Fibroblast of lung (primary cell): ENCODE measurements at regions not wholly inside any gene's neighbourhood (a gene's known extent, or its start where the extent isn't known, plus 50 kb on each side); places are given as distances from the start of the nearest gene placed in this dataset.

Source experiments
- DNase-seq, 2 donors: peaks; one replicate each; pipeline versions ENCODE4 v3.0.0 to v3.0.0-alpha.2; 2010; ENCODE audit warnings: low read depth in 2 of 2
- H2AFZ ChIP-seq: 2 replicates; pipeline ENCODE4 v1.5.1; 2012; ENCODE audit warnings: low read length, control low read depth, inconsistent platforms
- H3K27ac ChIP-seq: 2 replicates; pipeline ENCODE4 v1.5.1; 2011; ENCODE audit warnings: low read length, control low read depth; ENCODE audit not compliant: insufficient read depth
- H3K27me3 ChIP-seq: 2 replicates; pipeline ENCODE4 v1.5.1; 2011; ENCODE audit warnings: mild to moderate bottlenecking, low read length; ENCODE audit not compliant: control insufficient read depth, insufficient read depth
- H3K36me3 ChIP-seq: 2 replicates; pipeline ENCODE4 v1.5.1; 2011; ENCODE audit warnings: low read length; ENCODE audit not compliant: control insufficient read depth, insufficient read depth
- H3K4me1 ChIP-seq: 2 replicates; pipeline ENCODE4 v1.5.1; 2011; ENCODE audit warnings: low read length; ENCODE audit not compliant: control insufficient read depth, insufficient read depth; ENCODE audit errors: extremely low read depth
- H3K4me2 ChIP-seq: 2 replicates; pipeline ENCODE4 v1.5.1; 2011; ENCODE audit warnings: low read length, control low read depth; ENCODE audit not compliant: insufficient read depth; ENCODE audit errors: extremely low read depth
- H3K4me3 ChIP-seq, 4 experiments: fragments of 200-600 bp in 1 of 4; sonication (generic) in 1 of 4; replicated peaks in 1 of 4; 2 replicates each; pipeline ENCODE4 v1.5.1; 2011 to 2016; ENCODE audit warnings: low read length in 4 of 4, low read depth in 3 of 4, mild to moderate bottlenecking in 3 of 4, control low read depth in 2 of 4, inconsistent platforms in 1 of 4, mixed read lengths in 1 of 4; ENCODE audit not compliant: insufficient read depth in 1 of 4; ENCODE audit errors: control extremely low read depth in 1 of 4
- H3K79me2 ChIP-seq: 2 replicates; pipeline ENCODE4 v1.5.1; 2012; ENCODE audit warnings: mild to moderate bottlenecking, low read length, inconsistent platforms; ENCODE audit not compliant: control insufficient read depth, insufficient read depth
- H3K9ac ChIP-seq: 2 replicates; pipeline ENCODE4 v1.5.1; 2011; ENCODE audit warnings: mild to moderate bottlenecking, low read length, control low read depth; ENCODE audit not compliant: insufficient read depth
- H3K9me3 ChIP-seq: 2 replicates; pipeline ENCODE4 v1.5.1; 2012; ENCODE audit warnings: low read depth, low read length; ENCODE audit not compliant: control insufficient read depth, insufficient read depth
- H4K20me1 ChIP-seq: 2 replicates; pipeline ENCODE4 v1.5.1; 2011; ENCODE audit warnings: low read length; ENCODE audit not compliant: control insufficient read depth, insufficient read depth; ENCODE audit errors: extremely low read depth
- EZH2 ChIP-seq: IDR thresholded peaks from 2 replicates; pipeline ENCODE4 v1.5.1; 2012; ENCODE audit warnings: low read length, control low read depth, mild to moderate bottlenecking; ENCODE audit errors: missing control alignments
- TF ChIP-seq, protein P1 (sequence below), 2 donors: IDR thresholded peaks in 1 of 2; conservative IDR thresholded peaks in 1 of 2; 1 replicate in 1 of 2; 2 replicates in 1 of 2; pipeline ENCODE4 v1.5.1; 2011 to 2012; ENCODE audit warnings: low read length in 2 of 2, control low read depth in 1 of 2, inconsistent platforms in 1 of 2, low read depth in 1 of 2, mild to moderate bottlenecking in 1 of 2

DNA sequence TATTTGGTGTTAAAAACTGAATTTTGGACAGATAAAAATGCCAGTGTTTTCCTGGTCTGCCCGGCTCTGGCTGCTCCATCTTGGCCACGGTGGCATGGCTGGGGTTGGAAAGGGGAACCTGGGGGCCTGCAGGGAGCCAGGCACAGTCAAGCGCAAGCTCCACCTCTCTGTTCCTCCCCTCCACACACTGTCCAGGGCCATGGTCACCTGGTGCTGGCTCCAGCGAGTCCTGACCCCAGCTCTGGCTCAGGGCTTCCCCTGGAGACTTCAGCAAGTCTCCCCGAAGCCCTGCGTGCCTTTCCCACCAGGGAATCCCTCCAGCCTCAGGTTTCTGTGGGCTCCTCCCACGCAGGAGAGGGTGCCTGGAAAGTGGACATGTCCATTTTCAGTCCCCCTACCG lies 298.5 kb downstream of the QKI start:
- no peak overlapping the region for H2AFZ ChIP-seq
- no peak overlapping the region for H3K27ac ChIP-seq
- no peaks in the 10 kb centered on the region for H3K4me1 ChIP-seq
- H3K27me3 ChIP-seq = no peaks in the 10 kb centered on the region
- H3K9ac ChIP-seq = no peak overlapping the region
- H3K79me2 ChIP-seq = no peaks in the 10 kb centered on the region
- H3K4me2 ChIP-seq = no peak overlapping the region
- H3K36me3 ChIP-seq = no peaks in the 10 kb centered on the region
- TF ChIP-seq, protein P1, sequence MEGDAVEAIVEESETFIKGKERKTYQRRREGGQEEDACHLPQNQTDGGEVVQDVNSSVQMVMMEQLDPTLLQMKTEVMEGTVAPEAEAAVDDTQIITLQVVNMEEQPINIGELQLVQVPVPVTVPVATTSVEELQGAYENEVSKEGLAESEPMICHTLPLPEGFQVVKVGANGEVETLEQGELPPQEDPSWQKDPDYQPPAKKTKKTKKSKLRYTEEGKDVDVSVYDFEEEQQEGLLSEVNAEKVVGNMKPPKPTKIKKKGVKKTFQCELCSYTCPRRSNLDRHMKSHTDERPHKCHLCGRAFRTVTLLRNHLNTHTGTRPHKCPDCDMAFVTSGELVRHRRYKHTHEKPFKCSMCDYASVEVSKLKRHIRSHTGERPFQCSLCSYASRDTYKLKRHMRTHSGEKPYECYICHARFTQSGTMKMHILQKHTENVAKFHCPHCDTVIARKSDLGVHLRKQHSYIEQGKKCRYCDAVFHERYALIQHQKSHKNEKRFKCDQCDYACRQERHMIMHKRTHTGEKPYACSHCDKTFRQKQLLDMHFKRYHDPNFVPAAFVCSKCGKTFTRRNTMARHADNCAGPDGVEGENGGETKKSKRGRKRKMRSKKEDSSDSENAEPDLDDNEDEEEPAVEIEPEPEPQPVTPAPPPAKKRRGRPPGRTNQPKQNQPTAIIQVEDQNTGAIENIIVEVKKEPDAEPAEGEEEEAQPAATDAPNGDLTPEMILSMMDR (conservative IDR thresholded peaks at IDR 0.05 in 1 of 2, IDR thresholded peaks at IDR 0.05 in 1 of 2; ENCODE audit: low read depth in 1 of 2, low read length in 2 of 2) = no peak
- no peak for TF ChIP-seq EZH2
- H3K4me3 ChIP-seq = no peak overlapping the region
- no peaks in the 10 kb centered on the region for H4K20me1 ChIP-seq
- H3K9me3 ChIP-seq = no peaks in the 10 kb centered on the region
- DNase-seq = no peak

DNA sequence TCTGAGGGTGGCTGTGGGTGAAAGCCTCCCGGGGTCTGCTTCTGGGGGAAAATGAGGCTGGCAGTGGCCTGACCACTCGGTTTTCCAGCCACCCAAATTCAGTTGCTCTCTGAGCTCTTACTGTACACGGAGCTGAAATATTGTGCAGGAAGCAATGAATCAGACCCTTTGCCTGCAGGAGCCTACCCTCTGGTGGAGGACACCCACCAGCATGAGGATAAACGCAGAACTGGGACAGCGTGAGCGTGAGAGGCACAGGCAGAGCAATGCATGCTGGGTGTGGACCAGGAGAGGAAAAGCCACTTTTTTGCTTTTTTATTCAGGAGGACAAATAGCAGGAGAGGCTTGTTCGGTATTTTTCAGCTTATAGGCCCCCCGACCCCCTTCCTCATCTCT lies 298.0 kb downstream of the QKI start:
- no peak overlapping the region for H3K4me3 ChIP-seq
- TF ChIP-seq, protein P1 (conservative IDR thresholded peaks at IDR 0.05 in 1 of 2, IDR thresholded peaks at IDR 0.05 in 1 of 2; ENCODE audit: low read depth in 1 of 2, low read length in 2 of 2) = no peak
- TF ChIP-seq EZH2 = no peak

DNA sequence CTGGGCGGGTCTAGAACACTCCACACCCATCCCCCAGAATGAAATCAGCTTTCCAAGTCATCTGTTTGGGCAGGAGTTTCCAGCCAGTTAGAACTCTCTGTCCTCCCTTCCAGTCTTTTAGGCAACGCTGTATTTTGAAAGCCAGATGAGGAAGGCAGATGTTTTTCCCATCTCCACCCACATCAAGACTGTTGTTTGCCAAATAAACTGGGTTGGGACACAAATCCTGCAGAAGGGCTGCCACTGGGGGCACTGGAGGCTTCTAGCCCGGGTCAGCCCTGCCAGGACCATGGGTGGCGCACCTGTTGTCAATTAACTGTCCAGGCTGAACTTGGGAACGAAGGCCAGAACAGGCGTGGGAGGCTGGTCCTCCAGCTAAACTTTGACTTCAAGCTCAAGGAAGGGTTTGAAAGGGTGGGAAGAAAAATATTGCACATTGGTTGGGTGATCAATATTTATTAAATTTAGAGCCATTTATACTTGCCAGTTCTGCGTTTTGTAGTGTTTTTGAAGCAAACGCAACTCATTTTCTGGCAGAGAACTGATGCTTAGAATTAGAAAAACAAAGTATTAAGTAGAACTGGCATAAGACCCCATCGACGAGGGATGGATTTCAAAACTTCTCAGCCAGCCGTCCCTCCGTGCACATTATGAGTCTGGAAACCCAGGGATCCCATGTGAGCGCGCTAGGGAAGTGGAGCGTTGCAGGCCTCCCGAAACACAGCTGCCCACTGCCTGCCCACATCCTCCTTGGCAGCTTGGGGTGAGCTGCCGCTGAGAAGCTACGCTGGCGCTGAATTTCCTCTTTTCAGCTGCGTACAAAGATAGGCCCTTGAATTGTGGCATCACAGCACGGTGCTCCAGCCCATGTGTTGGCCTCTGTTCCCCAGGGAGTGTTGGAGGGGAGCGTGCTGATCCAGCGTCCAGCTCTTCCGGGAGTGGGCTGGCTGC lies 297.4 kb downstream of the QKI start:
- TF ChIP-seq, protein P1 (conservative IDR thresholded peaks at IDR 0.05 in 1 of 2, IDR thresholded peaks at IDR 0.05 in 1 of 2; ENCODE audit: low read depth in 1 of 2, low read length in 2 of 2) = no peak
- TF ChIP-seq EZH2 = no peak
- H3K4me3 ChIP-seq = no peak overlapping the region
- no peaks in the 10 kb centered on the region for H3K4me1 ChIP-seq
- H3K79me2 ChIP-seq = no peaks in the 10 kb centered on the region
- H3K9me3 ChIP-seq = no peaks in the 10 kb centered on the region
- H4K20me1 ChIP-seq = no peaks in the 10 kb centered on the region
- DNase-seq = peak in 1 of 2 donors; percentile 41
- H3K36me3 ChIP-seq = no peaks in the 10 kb centered on the region
- no peak overlapping the region for H3K27ac ChIP-seq
- no peaks in the 10 kb centered on the region for H3K27me3 ChIP-seq
- no peak overlapping the region for H3K9ac ChIP-seq
- peak overlapping the region; percentile 25 for H3K4me2 ChIP-seq
- no peak overlapping the region for H2AFZ ChIP-seq

More for the DNA sequence above, 298.0 kb downstream of the QKI start:
- no peak overlapping the region for H2AFZ ChIP-seq
- H3K4me2 ChIP-seq = no peak overlapping the region
- H3K9me3 ChIP-seq = no peaks in the 10 kb centered on the region
- no peak overlapping the region for H3K9ac ChIP-seq
- no peaks in the 10 kb centered on the region for H3K4me1 ChIP-seq
- no peak for DNase-seq
- no peaks in the 10 kb centered on the region for H4K20me1 ChIP-seq
- H3K27ac ChIP-seq = no peak overlapping the region
- H3K27me3 ChIP-seq = no peaks in the 10 kb centered on the region
- no peaks in the 10 kb centered on the region for H3K79me2 ChIP-seq
- H3K36me3 ChIP-seq = no peaks in the 10 kb centered on the region
